ENCODE measurements at regions not wholly inside any gene's neighbourhood (a gene's known extent, or its start where the extent isn't known, plus 50 kb on each side); places are given as distances from the start of the nearest gene placed in this dataset.

DNA sequence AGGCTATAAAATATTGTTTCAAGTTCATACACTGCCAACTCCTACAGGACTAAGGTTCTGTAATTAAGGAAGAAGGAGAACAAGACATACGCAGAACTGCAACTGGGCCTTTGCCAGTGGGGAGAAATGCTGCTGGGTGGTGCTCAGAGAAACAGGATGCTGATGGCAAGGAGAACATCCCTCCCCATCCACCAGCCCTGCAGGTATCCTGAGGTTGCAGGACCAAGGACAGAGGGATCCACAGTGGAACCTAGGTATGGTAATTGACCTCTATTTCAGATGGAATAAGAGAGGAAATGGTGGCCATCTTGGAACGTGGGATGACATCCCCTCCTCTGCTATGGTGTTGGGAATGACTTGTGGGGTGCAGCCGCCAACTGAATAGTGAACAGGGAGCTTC, 206.3 kb upstream of the S1PR3 start:
- Histone ChIP-seq H3K9ac (ENCODE audit: low read length) (no peak overlapping the region), H3K4me1 (ENCODE audit: low read length) (no peaks in the 10 kb centered on the region), H3K9me3 (replicated peaks; ENCODE audit: insufficient read depth, low read length) (no peaks in the 10 kb centered on the region)

DNA sequence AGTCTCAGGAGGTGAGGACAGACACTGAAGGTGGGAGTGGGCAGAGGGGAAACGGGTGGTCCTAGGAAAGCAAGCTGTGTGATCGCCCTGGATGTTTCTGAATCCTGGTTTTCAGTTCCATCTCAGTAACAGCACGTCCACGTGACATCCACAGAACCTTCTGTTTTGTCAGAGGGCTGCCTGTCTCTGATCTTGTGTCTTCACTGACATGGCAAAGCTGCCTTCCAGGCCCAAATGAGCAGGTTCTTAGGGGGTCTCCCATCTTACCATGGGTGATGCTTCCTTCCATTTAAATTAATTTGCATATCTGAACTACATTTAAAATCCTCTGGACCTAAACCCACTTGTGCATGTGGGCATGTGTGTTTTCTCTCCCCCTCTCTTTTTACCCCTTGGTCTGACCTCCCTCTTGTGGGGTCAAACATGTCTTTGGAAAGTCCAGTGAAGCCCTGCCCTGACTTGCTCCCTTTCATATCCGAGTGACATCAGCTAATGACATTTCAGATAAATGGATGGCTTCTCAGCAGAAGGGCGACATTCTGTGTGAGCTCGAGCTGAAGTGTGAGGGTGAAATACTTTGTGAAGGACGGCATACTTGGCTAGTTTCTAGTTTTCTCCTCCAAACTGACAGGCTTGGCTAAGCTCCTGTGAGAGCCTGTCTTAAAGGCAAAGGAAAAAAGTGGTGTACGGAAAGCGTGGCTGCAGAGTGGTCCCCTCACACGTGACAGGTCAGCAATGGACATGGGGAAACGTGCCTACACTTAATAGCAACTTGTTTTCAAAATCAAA, 204.8 kb upstream of the S1PR3 start:
- Histone ChIP-seq H3K4me3 (ENCODE audit: low read length) (no peak overlapping the region), H3K9me3 (replicated peaks; ENCODE audit: insufficient read depth, low read length) (no peaks in the 10 kb centered on the region), H3K36me3 (replicated peaks; ENCODE audit: insufficient read depth, low read length) (no peaks in the 10 kb centered on the region), H3K9me2 (replicated peaks; ENCODE audit: insufficient read depth, low read length) (no peaks in the 10 kb centered on the region), H3F3A (ENCODE audit: insufficient read depth, low read length) (no peaks in the 10 kb centered on the region), H3K4me1 (ENCODE audit: low read length) (no peaks in the 10 kb centered on the region), H3K4me2 (ENCODE audit: low read depth, low read length) (no peak overlapping the region), H3K27me3 (replicated peaks; ENCODE audit: insufficient read depth, low read length) (no peaks in the 10 kb centered on the region), H2AFZ (ENCODE audit: low read length) (no peak overlapping the region), H3K27ac (ENCODE audit: low read length) (no peak overlapping the region), H3K9ac (ENCODE audit: low read length) (no peak overlapping the region), H3K79me2 (ENCODE audit: low read length) (no peaks in the 10 kb centered on the region), H4K20me1 (ENCODE audit: insufficient read depth, low read length) (no peaks in the 10 kb centered on the region)
- TF ChIP-seq, protein P1, sequence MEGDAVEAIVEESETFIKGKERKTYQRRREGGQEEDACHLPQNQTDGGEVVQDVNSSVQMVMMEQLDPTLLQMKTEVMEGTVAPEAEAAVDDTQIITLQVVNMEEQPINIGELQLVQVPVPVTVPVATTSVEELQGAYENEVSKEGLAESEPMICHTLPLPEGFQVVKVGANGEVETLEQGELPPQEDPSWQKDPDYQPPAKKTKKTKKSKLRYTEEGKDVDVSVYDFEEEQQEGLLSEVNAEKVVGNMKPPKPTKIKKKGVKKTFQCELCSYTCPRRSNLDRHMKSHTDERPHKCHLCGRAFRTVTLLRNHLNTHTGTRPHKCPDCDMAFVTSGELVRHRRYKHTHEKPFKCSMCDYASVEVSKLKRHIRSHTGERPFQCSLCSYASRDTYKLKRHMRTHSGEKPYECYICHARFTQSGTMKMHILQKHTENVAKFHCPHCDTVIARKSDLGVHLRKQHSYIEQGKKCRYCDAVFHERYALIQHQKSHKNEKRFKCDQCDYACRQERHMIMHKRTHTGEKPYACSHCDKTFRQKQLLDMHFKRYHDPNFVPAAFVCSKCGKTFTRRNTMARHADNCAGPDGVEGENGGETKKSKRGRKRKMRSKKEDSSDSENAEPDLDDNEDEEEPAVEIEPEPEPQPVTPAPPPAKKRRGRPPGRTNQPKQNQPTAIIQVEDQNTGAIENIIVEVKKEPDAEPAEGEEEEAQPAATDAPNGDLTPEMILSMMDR (IDR thresholded peaks at IDR 0.05; ENCODE audit: low read length): no peak
- TF ChIP-seq EZH2 (optimal IDR thresholded peaks at IDR 0.05; ENCODE audit: low read depth, low read length) (no peak), EZH2phosphoT487 (IDR thresholded peaks at IDR 0.05; ENCODE audit: low read length) (no peak)
- no peak for DNase-seq

More for the DNA sequence above, 206.3 kb upstream of the S1PR3 start:
- Histone ChIP-seq H3K27ac (ENCODE audit: low read length) (no peak overlapping the region), H4K20me1 (ENCODE audit: insufficient read depth, low read length) (no peaks in the 10 kb centered on the region), H2AFZ (ENCODE audit: low read length) (no peak overlapping the region), H3F3A (ENCODE audit: insufficient read depth, low read length) (no peaks in the 10 kb centered on the region), H3K9me2 (replicated peaks; ENCODE audit: insufficient read depth, low read length) (no peaks in the 10 kb centered on the region), H3K4me2 (ENCODE audit: low read depth, low read length) (no peak overlapping the region), H3K4me3 (ENCODE audit: low read length) (no peak overlapping the region), H3K27me3 (replicated peaks; ENCODE audit: insufficient read depth, low read length) (no peaks in the 10 kb centered on the region), H3K36me3 (replicated peaks; ENCODE audit: insufficient read depth, low read length) (no peaks in the 10 kb centered on the region), H3K79me2 (ENCODE audit: low read length) (no peaks in the 10 kb centered on the region)
- no peak for DNase-seq
- TF ChIP-seq EZH2 (optimal IDR thresholded peaks at IDR 0.05; ENCODE audit: low read depth, low read length): no peak
- TF ChIP-seq EZH2phosphoT487 (IDR thresholded peaks at IDR 0.05; ENCODE audit: low read length): no peak

DNA sequence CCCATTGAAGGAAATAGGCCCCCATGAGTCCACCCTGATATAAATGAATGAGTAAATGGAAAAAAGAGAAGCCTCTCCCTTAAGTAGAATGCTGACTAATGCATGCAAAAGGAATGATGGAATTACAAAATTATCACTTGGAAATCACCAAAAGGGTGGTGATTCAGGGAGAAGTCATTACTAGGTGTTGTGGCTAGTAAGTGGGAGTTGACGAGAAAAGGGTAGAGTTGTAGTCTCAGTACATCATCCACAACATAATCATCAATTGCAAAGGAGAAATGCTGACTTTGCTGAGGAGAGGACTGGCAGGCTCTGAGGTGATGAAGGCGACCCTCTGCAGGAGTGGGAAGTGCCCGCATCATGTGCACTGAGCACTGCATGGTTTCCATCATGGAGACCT, 201.5 kb upstream of the S1PR3 start:
- no peak overlapping the region for H3K9ac ChIP-seq (ENCODE audit: low read length)
- no peak overlapping the region for H2AFZ ChIP-seq (ENCODE audit: low read length)
- no peaks in the 10 kb centered on the region for H3K9me2 ChIP-seq (replicated peaks; ENCODE audit: insufficient read depth, low read length)
- H3K4me2 ChIP-seq (ENCODE audit: low read depth, low read length): no peak overlapping the region
- DNase-seq: no peak
- no peak overlapping the region for H3K27ac ChIP-seq (ENCODE audit: low read length)
- no peaks in the 10 kb centered on the region for H3K79me2 ChIP-seq (ENCODE audit: low read length)
- no peak overlapping the region for H3K4me3 ChIP-seq (ENCODE audit: low read length)
- no peaks in the 10 kb centered on the region for H3K9me3 ChIP-seq (replicated peaks; ENCODE audit: insufficient read depth, low read length)
- H3F3A ChIP-seq (ENCODE audit: insufficient read depth, low read length): no peaks in the 10 kb centered on the region
- no peaks in the 10 kb centered on the region for H3K4me1 ChIP-seq (ENCODE audit: low read length)
- no peaks in the 10 kb centered on the region for H4K20me1 ChIP-seq (ENCODE audit: insufficient read depth, low read length)
- no peaks in the 10 kb centered on the region for H3K36me3 ChIP-seq (replicated peaks; ENCODE audit: insufficient read depth, low read length)
- no peak for TF ChIP-seq EZH2 (optimal IDR thresholded peaks at IDR 0.05; ENCODE audit: low read depth, low read length)
- TF ChIP-seq, protein P1 (IDR thresholded peaks at IDR 0.05; ENCODE audit: low read length): no peak
- TF ChIP-seq EZH2phosphoT487 (IDR thresholded peaks at IDR 0.05; ENCODE audit: low read length): no peak
- H3K27me3 ChIP-seq (replicated peaks; ENCODE audit: insufficient read depth, low read length): no peaks in the 10 kb centered on the region
